Vagina (tissue), 2 donors: ENCODE measurements at regions not wholly inside any gene's neighbourhood (a gene's known extent, or its start where the extent isn't known, plus 50 kb on each side); places are given as distances from the start of the nearest gene placed in this dataset.
"Not testable (repeated sequence)": the region's sequence is repeated elsewhere in the genome, so short reads cannot be mapped to it uniquely, and the experiment has no call there.

ENCODE experiments used
- DNase-seq, 2 donors: peaks; one replicate each; pipeline ENCODE4 v3.0.0-alpha.2; 2017; ENCODE audit errors: extremely low spot score in 2 of 2
- H3K27ac ChIP-seq: fragments of 200-600 bp; sonication (generic); one replicate; pipeline ENCODE4 v1.5.1; 2019
- H3K27me3 ChIP-seq: fragments of 200-600 bp; sonication (generic); one replicate; pipeline ENCODE4 v1.5.1; 2019
- H3K36me3 ChIP-seq, 2 donors: fragments of 200-600 bp; sonication (generic); one replicate each; pipeline ENCODE4 v1.5.1; 2017 to 2019
- H3K4me1 ChIP-seq: fragments of 200-600 bp; sonication (generic); one replicate; pipeline ENCODE4 v1.5.1; 2019
- H3K4me3 ChIP-seq, 2 donors: fragments of 200-600 bp; sonication (generic); 1 replicate in 1 of 2; 2 replicates in 1 of 2; pipeline ENCODE4 v1.5.1; 2016 to 2019
- H3K9me3 ChIP-seq: fragments of 200-600 bp; sonication (generic); one replicate; pipeline ENCODE4 v1.5.1; 2019
- CTCF ChIP-seq, 3 experiments: fragments of 450-650 bp in 2 of 3; fragments of 200-600 bp in 1 of 3; sonication (generic) in 1 of 3; IDR thresholded peaks; one replicate each; pipeline ENCODE4 v1.5.1; 2017 to 2019; ENCODE audit warnings: antibody characterized with exemption in 3 of 3, mild to moderate bottlenecking in 2 of 3, moderate library complexity in 2 of 3
- POLR2A ChIP-seq, 2 donors: fragments of 450-650 bp; IDR thresholded peaks; one replicate each; pipeline ENCODE4 v1.6.1; 2017; ENCODE audit warnings: antibody characterized with exemption in 2 of 2, mild to moderate bottlenecking in 2 of 2, moderate library complexity in 2 of 2
- POLR2AphosphoS5 ChIP-seq, 2 donors: sonication (generic); formaldehyde crosslinking; IDR thresholded peaks; one replicate each; pipeline ENCODE4 v1.9.0; 2017; ENCODE audit warnings: antibody characterized with exemption in 2 of 2, mild to moderate bottlenecking in 2 of 2, low read depth in 1 of 2; ENCODE audit not compliant: insufficient read depth in 1 of 2
- intact Hi-C: fragments of 100-400 bp; cut with DNase I; formaldehyde crosslinking; loops from one replicate; pipeline ENCODE4 v1.15.1; 2023

GRCh38 chr19:29873801-29874575 lies 62.2 kb downstream of the CCNE1 start:
- Histone ChIP-seq H3K4me3 (peak overlapping the region in 1 of 2 donors; percentile 43), H3K27ac (no peak overlapping the region), H3K36me3 (no peaks in the 10 kb centered on the region), H3K4me1 (peaks cover 13% of the 10 kb centered on the region), H3K27me3 (no peaks in the 10 kb centered on the region), H3K9me3 (no peaks in the 10 kb centered on the region)
- intact Hi-C loops = loop anchor here (5.0 to 10.0 kb wide), 2 partner anchors 99 to 147 kb away; no protein-coding TSS in a partner anchor
- DNase-seq = no peak
- TF ChIP-seq POLR2A (IDR thresholded peaks at IDR 0.05) (no peak), POLR2AphosphoS5 (IDR thresholded peaks at IDR 0.05; ENCODE audit: insufficient read depth in 1 of 2, low read depth in 1 of 2) (no peak), CTCF (IDR thresholded peaks at IDR 0.05) (no peak)

GRCh38 chr19:29875931-29876330 lies 64.1 kb downstream of the CCNE1 start:
- intact Hi-C loops = loop anchor here (10.0 kb wide), 1 partner anchor 101 kb away; no protein-coding TSS in a partner anchor
- TF ChIP-seq CTCF (IDR thresholded peaks at IDR 0.05) (no peak), POLR2A (IDR thresholded peaks at IDR 0.05) (no peak), POLR2AphosphoS5 (IDR thresholded peaks at IDR 0.05; ENCODE audit: insufficient read depth in 1 of 2, low read depth in 1 of 2) (no peak)
- Histone ChIP-seq H3K36me3 (no peaks in the 10 kb centered on the region), H3K4me3 (no peak overlapping the region), H3K9me3 (no peaks in the 10 kb centered on the region), H3K27me3 (no peaks in the 10 kb centered on the region), H3K4me1 (peaks cover 13% of the 10 kb centered on the region), H3K27ac (no peak overlapping the region)
- no peak for DNase-seq

- Histone ChIP-seq H3K36me3 (no peaks in the 10 kb centered on the region), H3K4me1 (peaks cover 13% of the 10 kb centered on the region), H3K9me3 (no peaks in the 10 kb centered on the region), H3K4me3 (no peak overlapping the region), H3K27ac (no peak overlapping the region), H3K27me3 (no peaks in the 10 kb centered on the region)
- intact Hi-C loops = loop anchor here (10.0 kb wide), 1 partner anchor 102 kb away; no protein-coding TSS in a partner anchor
- no peak for DNase-seq
- TF ChIP-seq POLR2A (IDR thresholded peaks at IDR 0.05) (no peak), CTCF (IDR thresholded peaks at IDR 0.05) (no peak), POLR2AphosphoS5 (IDR thresholded peaks at IDR 0.05; ENCODE audit: insufficient read depth in 1 of 2, low read depth in 1 of 2) (no peak)
Measured at GRCh38 chr19:29876414-29876813, 64.6 kb downstream of the CCNE1 start.

GRCh38 chr19:29876908-29877307 lies 65.1 kb downstream of the CCNE1 start:
- not testable (repeated sequence) for H3K27ac ChIP-seq, DNase-seq, H3K9me3 ChIP-seq, H3K4me3 ChIP-seq, H3K36me3 ChIP-seq, H3K27me3 ChIP-seq
- peaks cover 13% of the 10 kb centered on the region for H3K4me1 ChIP-seq
- intact Hi-C loops = loop anchor here (10.0 kb wide), 1 partner anchor 102 kb away; no protein-coding TSS in a partner anchor

GRCh38 chr19:29878973-29879654 lies 62.9 kb upstream of the URI1 start:
- no peak for DNase-seq
- no peak for TF ChIP-seq POLR2A (IDR thresholded peaks at IDR 0.05)
- TF ChIP-seq POLR2AphosphoS5 (IDR thresholded peaks at IDR 0.05; ENCODE audit: insufficient read depth in 1 of 2, low read depth in 1 of 2) = no peak
- TF ChIP-seq CTCF (IDR thresholded peaks at IDR 0.05) = no peak

More at GRCh38 chr19:29878973-29879654, 62.9 kb upstream of the URI1 start:
- Histone ChIP-seq H3K9me3 (no peaks in the 10 kb centered on the region), H3K36me3 (no peaks in the 10 kb centered on the region), H3K4me1 (no peaks in the 10 kb centered on the region), H3K4me3 (no peak overlapping the region), H3K27ac (no peak overlapping the region), H3K27me3 (no peaks in the 10 kb centered on the region)
- intact Hi-C loops = loop anchor here (10.0 kb wide), 1 partner anchor 104 kb away; no protein-coding TSS in a partner anchor
